SJSA1 (cell line): ENCODE measurements at regions not wholly inside any gene's neighbourhood (a gene's known extent, or its start where the extent isn't known, plus 50 kb on each side); places are given as distances from the start of the nearest gene placed in this dataset.

Experiments
- DNase-seq, 2 experiments: peaks; one replicate each; pipeline ENCODE4 v3.0.0-alpha.2; 2015 to 2020; ENCODE audit warnings: low spot score in 2 of 2, low read depth in 1 of 2
- H3K27ac ChIP-seq: fragments of 250-450 bp; sonication (Bioruptor Pico); 2 replicates; pipeline ENCODE4 v1.5.1; 2020; ENCODE audit warnings: mild to moderate bottlenecking, moderate library complexity
- H3K27me3 ChIP-seq: fragments of 250-450 bp; sonication (Bioruptor Pico); replicated peaks from 2 replicates; pipeline ENCODE4 v1.5.1; 2020; ENCODE audit warnings: mild to moderate bottlenecking, moderate library complexity
- H3K36me3 ChIP-seq: fragments of 250-450 bp; sonication (Bioruptor Pico); 2 replicates; pipeline ENCODE4 v1.5.1; 2020; ENCODE audit warnings: mild to moderate bottlenecking
- H3K4me1 ChIP-seq: fragments of 250-450 bp; sonication (Bioruptor Pico); replicated peaks from 2 replicates; pipeline ENCODE4 v1.6.1; 2021; ENCODE audit warnings: mild to moderate bottlenecking
- H3K4me3 ChIP-seq: fragments of 250-450 bp; sonication (Bioruptor Pico); 2 replicates; pipeline ENCODE4 v1.5.1; 2020; ENCODE audit warnings: mild to moderate bottlenecking
- H3K9me3 ChIP-seq: fragments of 250-450 bp; sonication (Bioruptor Pico); replicated peaks from 2 replicates; pipeline ENCODE4 v1.5.1; 2020; ENCODE audit warnings: mild to moderate bottlenecking

DNA sequence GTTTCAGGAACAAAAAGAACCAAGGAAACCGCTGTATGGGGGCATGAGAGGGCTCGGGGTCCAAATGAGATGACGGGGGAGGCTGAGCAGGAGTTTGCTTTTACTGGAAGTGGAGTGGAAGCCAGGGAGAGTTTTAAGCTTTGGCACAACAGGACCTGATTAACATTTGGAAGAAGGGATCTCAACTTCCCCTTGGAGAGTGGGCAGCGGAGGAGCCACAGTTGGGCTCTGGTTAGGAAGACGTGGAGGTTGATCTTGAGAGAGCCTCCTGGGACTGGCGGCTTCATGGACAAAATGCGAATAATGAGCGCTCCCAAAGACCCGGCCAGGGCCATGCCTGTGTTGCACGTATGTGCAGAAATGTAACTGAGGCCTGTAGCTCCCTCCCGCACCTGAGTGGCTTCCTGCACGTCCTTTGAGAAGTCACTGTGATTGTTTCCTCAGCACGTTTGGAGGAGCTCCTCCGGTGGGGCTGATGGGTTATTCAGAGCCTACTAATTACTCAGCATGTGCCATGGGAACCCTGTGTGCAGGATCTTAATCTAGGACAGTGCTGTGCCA is 595.3 kb upstream of the MGMT start:
- Histone ChIP-seq H3K27ac (no peak overlapping the region), H3K27me3 (no peaks in the 10 kb centered on the region), H3K9me3 (peaks cover 12% of the 10 kb centered on the region), H3K4me1 (no peaks in the 10 kb centered on the region), H3K4me3 (no peak overlapping the region), H3K36me3 (no peaks in the 10 kb centered on the region)
- no peak for DNase-seq

DNA sequence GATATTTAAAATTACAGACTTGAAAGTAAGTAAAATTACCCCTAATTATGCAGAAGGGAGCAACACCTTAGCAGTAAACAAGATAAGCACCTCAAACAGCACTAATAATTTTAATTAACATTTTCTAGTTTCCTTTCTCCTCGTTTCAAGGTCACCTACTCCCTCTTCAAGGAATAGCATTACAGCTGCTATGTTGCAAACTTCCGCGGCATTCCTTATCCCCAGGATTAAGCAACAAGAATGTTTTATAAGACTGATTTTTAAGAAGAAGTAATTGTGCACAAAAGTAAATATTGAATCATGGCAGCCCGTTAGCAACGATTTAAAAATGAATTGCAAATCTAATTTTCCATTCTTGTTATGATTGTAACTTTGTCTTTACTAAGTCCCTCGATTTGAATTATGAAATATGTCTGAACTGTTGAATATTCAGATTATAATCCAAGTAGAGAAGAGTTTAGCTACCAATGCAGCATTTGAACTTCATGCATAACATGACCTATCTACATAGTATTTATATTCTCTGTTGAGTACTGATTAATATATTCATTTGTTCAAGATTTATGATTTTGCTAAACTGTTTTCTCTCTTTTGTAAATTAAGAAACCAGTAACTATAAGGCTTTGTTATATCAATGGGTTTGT is 593.5 kb upstream of the MGMT start:
- DNase-seq = no peak
- H3K9me3 ChIP-seq = peaks cover 12% of the 10 kb centered on the region
- no peaks in the 10 kb centered on the region for H3K4me1 ChIP-seq
- no peaks in the 10 kb centered on the region for H3K27me3 ChIP-seq
- H3K36me3 ChIP-seq = no peaks in the 10 kb centered on the region
- H3K4me3 ChIP-seq = no peak overlapping the region
- H3K27ac ChIP-seq = no peak overlapping the region

DNA sequence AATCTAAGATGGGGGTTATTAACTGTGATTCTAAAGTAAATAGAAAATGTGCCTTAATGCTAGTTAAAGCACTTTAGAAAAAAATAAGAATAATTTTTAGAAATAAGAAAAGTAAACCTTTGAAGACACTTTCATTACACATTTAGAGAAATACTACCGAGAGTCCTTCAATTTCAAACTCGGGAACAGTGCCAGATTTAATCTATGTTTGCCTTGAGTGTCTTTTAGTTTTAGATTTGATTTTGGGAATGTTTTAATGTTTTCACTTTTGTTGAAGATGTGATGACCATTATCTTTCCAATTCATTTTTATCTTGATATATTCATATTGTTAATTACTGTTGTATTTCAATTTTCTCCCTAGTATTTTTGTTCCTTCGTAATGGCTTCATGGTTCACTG is 592.7 kb upstream of the MGMT start:
- Histone ChIP-seq H3K27me3 (no peaks in the 10 kb centered on the region), H3K4me1 (no peaks in the 10 kb centered on the region), H3K36me3 (no peaks in the 10 kb centered on the region), H3K4me3 (no peak overlapping the region), H3K9me3 (peaks cover 12% of the 10 kb centered on the region; the same call in 1 of the 2 replicates), H3K27ac (no peak overlapping the region)
- DNase-seq = no peak

DNA sequence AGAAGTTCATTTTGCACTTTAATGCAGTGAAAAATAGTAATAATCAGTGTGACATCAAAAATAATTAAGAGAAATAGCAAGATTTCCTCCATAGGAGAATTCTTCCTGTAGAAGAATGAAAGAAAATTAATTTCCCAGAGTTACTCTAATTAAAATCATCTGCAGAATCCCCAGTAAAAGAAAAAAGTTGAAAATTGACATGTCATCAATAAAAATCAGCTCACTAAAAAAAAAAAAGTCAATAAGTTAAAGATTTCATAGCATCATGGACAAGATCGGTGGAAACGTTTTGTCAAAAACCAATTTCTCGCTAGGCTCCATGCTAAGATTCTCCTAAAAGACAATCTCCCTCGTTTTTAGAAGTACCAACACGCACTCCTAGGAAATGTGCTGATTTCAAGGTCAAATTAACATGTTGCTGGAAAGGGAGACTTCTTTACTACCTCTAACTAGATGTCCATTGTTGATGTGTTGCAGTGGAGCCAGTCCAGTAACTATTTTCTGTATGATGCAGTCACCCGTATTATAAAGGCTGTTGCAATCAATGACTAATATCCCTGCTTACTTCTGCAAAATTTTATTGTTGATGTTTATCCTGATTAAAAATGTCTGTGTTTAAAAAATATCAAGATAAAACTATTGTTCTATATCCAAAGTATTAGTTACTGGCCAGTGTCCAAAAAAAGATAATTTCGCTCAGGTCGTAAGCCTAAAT is 591.9 kb upstream of the MGMT start:
- no peak for DNase-seq
- H3K4me3 ChIP-seq = no peak overlapping the region
- H3K27me3 ChIP-seq = no peaks in the 10 kb centered on the region
- H3K4me1 ChIP-seq = no peaks in the 10 kb centered on the region
- H3K36me3 ChIP-seq = no peaks in the 10 kb centered on the region
- H3K27ac ChIP-seq = no peak overlapping the region
- H3K9me3 ChIP-seq = peaks cover 12% of the 10 kb centered on the region; the same call in 1 of the 2 replicates

DNA sequence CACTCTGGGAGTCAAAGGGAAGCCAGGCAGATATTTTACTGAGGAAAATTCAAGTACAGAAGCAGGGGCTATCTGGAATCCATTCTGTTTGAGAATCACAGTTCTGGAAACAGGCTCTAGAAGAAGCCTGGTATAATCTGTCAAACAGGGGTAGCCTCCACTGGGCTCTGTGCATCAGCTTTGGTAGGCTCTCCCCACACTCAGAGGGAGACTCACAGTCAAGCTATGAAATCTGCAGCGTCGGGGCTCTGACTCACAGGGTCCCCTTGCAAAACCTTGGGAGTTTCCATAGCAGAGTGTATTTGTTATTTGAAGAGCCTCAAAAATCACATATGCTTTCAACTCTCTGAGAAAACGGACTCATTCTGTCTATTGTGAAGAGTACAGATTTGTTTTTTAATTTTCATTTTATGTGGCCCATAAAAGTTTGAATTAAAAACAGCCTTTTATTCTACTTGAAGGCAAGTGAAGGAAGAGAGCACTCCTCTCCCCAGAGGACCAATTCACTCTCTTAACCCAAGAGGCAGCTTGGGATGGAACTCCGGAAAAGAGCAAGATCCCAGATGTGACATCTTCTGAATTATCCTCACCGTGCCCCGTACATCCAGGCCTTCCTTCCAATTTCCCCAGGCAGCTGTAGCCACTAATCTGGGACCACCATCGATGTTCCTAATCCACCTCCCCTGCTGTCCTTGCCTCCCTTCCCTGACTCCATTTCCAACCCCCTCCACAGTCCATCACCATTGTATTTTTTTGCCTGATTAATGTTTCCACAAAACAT is 590.9 kb upstream of the MGMT start:
- H3K4me1 ChIP-seq = no peaks in the 10 kb centered on the region
- H3K36me3 ChIP-seq = no peaks in the 10 kb centered on the region
- H3K4me3 ChIP-seq = no peak overlapping the region
- DNase-seq = peak in 1 of 2 experiments; percentile 12
- H3K27ac ChIP-seq = no peak overlapping the region
- H3K27me3 ChIP-seq = no peaks in the 10 kb centered on the region
- peaks cover 14% of the 10 kb centered on the region; the same call in 1 of the 2 replicates for H3K9me3 ChIP-seq

DNA sequence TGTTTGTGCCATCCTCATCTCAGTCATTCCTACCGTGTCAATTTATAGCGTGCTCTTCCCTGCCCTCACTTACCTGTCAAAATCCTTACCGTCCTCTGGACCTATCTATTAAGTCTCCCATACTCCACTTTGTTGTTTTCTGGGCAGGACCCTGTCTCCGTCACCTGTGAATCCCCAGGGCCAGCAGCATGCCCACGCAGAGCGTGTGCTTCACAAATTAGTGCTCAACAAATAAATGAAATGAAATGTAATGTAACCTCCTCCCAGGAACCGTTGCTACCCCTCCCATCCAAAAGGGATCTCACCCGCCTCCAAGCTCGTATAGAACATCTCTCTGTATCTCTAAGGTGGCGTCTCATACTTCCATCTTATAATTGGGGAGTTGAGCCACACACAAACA is 589.9 kb upstream of the MGMT start:
- Histone ChIP-seq H3K9me3 (peaks cover 13% of the 10 kb centered on the region; the same call in 1 of the 2 replicates), H3K36me3 (no peaks in the 10 kb centered on the region), H3K4me3 (no peak overlapping the region), H3K4me1 (no peaks in the 10 kb centered on the region), H3K27me3 (no peaks in the 10 kb centered on the region), H3K27ac (no peak overlapping the region)
- no peak for DNase-seq

DNA sequence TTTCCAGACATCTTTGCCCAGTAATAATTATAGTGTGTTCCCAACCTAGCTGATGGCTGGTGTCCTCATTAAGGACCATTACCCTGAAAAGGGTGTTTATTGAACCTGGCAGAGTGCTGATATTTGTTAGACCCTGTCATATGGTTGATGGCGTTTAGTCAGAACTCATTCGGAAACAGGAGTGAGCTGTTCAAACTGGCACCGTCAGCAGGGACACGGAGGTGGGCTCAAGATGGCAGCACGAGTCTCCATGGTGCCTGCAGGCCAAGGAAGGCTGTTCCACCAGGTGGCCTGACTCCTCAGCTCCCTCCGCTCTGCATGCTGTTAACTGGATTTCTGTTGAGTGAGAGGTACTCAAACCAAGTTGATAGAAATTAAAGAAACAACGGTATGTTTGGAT is 589.1 kb upstream of the MGMT start:
- Histone ChIP-seq H3K4me1 (no peaks in the 10 kb centered on the region), H3K27ac (no peak overlapping the region), H3K9me3 (peaks cover 13% of the 10 kb centered on the region; the same call in 1 of the 2 replicates), H3K27me3 (no peaks in the 10 kb centered on the region), H3K4me3 (no peak overlapping the region), H3K36me3 (no peaks in the 10 kb centered on the region)
- DNase-seq = peak in 1 of 2 experiments; percentile 21

GRCh38 chr10:128879030-128879429 is 588.0 kb upstream of the MGMT start:
- Histone ChIP-seq H3K4me1 (no peaks in the 10 kb centered on the region), H3K36me3 (no peaks in the 10 kb centered on the region), H3K27me3 (no peaks in the 10 kb centered on the region), H3K9me3 (peaks cover 9% of the 10 kb centered on the region; the same call in 1 of the 2 replicates), H3K4me3 (no peak overlapping the region), H3K27ac (no peak overlapping the region)
- no peak for DNase-seq

DNA sequence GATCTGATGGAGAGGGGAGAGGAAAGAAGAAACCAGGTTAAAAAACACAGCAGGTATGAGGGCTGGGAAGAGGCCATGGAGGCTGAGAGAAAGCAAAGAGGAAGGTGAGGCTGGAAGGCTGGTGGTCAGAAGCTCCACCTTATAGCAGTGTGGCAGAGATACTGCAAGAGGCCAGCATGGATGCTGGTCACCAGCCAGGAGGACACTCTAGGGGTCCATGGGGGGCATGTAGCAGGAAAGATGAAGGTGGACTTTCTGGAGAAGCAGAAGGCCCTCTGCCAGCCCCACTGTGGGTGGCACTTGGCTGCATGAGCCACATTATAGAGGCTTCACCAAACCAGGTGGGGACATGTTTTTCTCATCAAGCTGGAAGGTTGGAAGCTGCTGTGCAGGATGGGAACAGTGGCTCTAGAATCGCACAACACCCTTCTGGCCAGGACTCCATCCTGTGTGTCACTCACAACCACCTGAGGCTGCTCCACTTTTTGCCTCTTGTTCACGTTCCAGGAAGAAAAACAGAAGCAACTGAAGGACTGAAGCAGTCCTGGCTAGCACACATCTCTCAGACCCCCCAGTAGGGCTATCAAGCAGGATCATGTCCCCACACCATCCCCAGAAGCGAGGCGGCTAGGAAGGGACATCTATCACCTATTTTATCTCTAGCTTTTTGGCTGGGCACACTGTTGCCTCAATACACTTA is 587.5 kb upstream of the MGMT start:
- no peaks in the 10 kb centered on the region for H3K4me1 ChIP-seq
- H3K27me3 ChIP-seq = no peaks in the 10 kb centered on the region
- peaks cover 6% of the 10 kb centered on the region; the same call in 1 of the 2 replicates for H3K9me3 ChIP-seq
- no peak overlapping the region for H3K27ac ChIP-seq
- DNase-seq = no peak
- H3K36me3 ChIP-seq = no peaks in the 10 kb centered on the region
- H3K4me3 ChIP-seq = no peak overlapping the region

GRCh38 chr10:128880159-128880725 is 586.8 kb upstream of the MGMT start:
- no peaks in the 10 kb centered on the region for H3K4me1 ChIP-seq
- no peaks in the 10 kb centered on the region for H3K36me3 ChIP-seq
- H3K27ac ChIP-seq = no peak overlapping the region
- H3K4me3 ChIP-seq = no peak overlapping the region
- peaks cover 9% of the 10 kb centered on the region for H3K9me3 ChIP-seq
- H3K27me3 ChIP-seq = no peaks in the 10 kb centered on the region
- DNase-seq = no peak

- H3K4me3 ChIP-seq = no peak overlapping the region
- peaks cover 12% of the 10 kb centered on the region for H3K9me3 ChIP-seq
- no peak overlapping the region for H3K27ac ChIP-seq
- DNase-seq = no peak
- no peaks in the 10 kb centered on the region for H3K27me3 ChIP-seq
- no peaks in the 10 kb centered on the region for H3K36me3 ChIP-seq
- no peaks in the 10 kb centered on the region for H3K4me1 ChIP-seq
Observed at GRCh38 chr10:128881086-128881485, 586.0 kb upstream of the MGMT start.

GRCh38 chr10:128883231-128884032 is 583.6 kb upstream of the MGMT start:
- Histone ChIP-seq H3K4me1 (no peaks in the 10 kb centered on the region), H3K27me3 (no peaks in the 10 kb centered on the region), H3K27ac (no peak overlapping the region), H3K4me3 (no peak overlapping the region), H3K9me3 (peaks cover 12% of the 10 kb centered on the region), H3K36me3 (no peaks in the 10 kb centered on the region)
- DNase-seq = no peak
